ENCODE measurements at regions not wholly inside any gene's neighbourhood (a gene's known extent, or its start where the extent isn't known, plus 50 kb on each side); places are given as distances from the start of the nearest gene placed in this dataset.

DNA sequence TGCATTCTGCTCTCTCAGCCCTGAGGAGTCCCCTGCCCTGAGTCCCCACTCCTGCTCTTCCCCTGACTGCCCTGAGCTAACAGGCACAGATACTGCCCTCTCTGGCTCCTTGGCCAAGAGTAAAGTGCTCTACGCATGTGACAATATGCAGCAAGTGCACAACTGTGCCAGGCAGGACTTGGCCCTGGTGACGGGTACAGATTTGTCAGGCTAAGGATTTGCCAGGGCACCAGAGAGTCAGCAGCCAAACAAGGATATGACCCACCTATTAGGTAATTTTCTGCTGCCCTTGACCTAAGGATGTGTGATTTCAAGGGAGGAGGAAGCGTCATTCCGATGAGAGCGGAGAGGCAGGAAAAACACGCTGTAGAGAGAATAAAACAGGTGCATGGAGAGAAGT is 339.0 kb downstream of the PTPRU start:
- Mint-ChIP-seq H3K27ac (no peak overlapping the region), H3K9me3 (no peaks in the 10 kb centered on the region)

DNA sequence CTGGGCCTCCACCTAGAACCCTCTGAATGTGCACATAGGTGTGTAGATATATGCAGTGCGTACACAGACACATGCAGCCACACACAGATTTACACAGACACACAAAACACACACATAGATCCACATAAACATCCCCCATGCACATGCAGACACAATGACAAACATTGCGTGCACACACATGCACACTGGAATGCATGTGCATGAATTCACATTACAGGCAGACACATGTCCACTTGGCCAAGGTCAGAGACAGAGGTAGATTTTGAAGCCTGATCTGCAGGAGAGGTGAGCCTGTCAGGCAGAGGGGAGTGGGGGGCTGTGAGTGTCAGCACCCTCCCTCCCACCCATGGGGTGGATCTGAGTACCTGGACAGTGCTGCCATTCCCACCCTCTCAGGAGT is 338.5 kb downstream of the PTPRU start:
- TF ChIP-seq, protein P1, sequence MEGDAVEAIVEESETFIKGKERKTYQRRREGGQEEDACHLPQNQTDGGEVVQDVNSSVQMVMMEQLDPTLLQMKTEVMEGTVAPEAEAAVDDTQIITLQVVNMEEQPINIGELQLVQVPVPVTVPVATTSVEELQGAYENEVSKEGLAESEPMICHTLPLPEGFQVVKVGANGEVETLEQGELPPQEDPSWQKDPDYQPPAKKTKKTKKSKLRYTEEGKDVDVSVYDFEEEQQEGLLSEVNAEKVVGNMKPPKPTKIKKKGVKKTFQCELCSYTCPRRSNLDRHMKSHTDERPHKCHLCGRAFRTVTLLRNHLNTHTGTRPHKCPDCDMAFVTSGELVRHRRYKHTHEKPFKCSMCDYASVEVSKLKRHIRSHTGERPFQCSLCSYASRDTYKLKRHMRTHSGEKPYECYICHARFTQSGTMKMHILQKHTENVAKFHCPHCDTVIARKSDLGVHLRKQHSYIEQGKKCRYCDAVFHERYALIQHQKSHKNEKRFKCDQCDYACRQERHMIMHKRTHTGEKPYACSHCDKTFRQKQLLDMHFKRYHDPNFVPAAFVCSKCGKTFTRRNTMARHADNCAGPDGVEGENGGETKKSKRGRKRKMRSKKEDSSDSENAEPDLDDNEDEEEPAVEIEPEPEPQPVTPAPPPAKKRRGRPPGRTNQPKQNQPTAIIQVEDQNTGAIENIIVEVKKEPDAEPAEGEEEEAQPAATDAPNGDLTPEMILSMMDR (conservative IDR thresholded peaks at IDR 0.05), result no peak
- H3K36me3 ChIP-seq (ENCODE audit: control insufficient read depth, insufficient read depth, low read length), result no peaks in the 10 kb centered on the region
- 97% methylated on average over 2 of the region's 2 CpGs; no CpG with 5 or more reads in 1 of the 2 experiments for WGBS, 2 experiments (ENCODE audit: insufficient coverage in 1 of 2, insufficient read length in 1 of 2)
- H3K36me3 Mint-ChIP-seq (ENCODE audit: low read depth), result no peaks in the 10 kb centered on the region
- no peak for DNase-seq
- H3K4me3 Mint-ChIP-seq, result no peak overlapping the region
- H3K27me3 ChIP-seq (ENCODE audit: control insufficient read depth, insufficient read depth, low read length, poor library complexity, severe bottlenecking), result peaks cover 13% of the 10 kb centered on the region
- peaks cover 7% of the 10 kb centered on the region for H3K4me1 ChIP-seq (ENCODE audit: control insufficient read depth, insufficient read depth, low read length)
- peaks cover 22% of the 10 kb centered on the region for H3K4me1 Mint-ChIP-seq
- peaks cover 18% of the 10 kb centered on the region for H3K27me3 Mint-ChIP-seq (ENCODE audit: insufficient read depth)
- H3K9ac ChIP-seq (ENCODE audit: extremely low read depth, low read length, poor library complexity, severe bottlenecking), result no peak overlapping the region
- H3K27ac ChIP-seq (ENCODE audit: low read depth, low read length), result no peak overlapping the region
- no peak overlapping the region for H3K4me3 ChIP-seq (ENCODE audit: low read length)
- H3K9me3 Mint-ChIP-seq, result no peaks in the 10 kb centered on the region
- no peak overlapping the region for H3K27ac Mint-ChIP-seq
- no peaks in the 10 kb centered on the region for H3K9me3 ChIP-seq (ENCODE audit: control insufficient read depth, low read length)

More for the DNA sequence above, 339.0 kb downstream of the PTPRU start:
- Mint-ChIP-seq H3K4me3 (no peak overlapping the region), H3K36me3 (ENCODE audit: low read depth) (no peaks in the 10 kb centered on the region), H3K27me3 (ENCODE audit: insufficient read depth) (peaks cover 21% of the 10 kb centered on the region), H3K4me1 (peaks cover 22% of the 10 kb centered on the region)
- H3K27ac ChIP-seq (ENCODE audit: low read depth, low read length), result no peak overlapping the region
- WGBS, 2 experiments (ENCODE audit: insufficient coverage in 1 of 2, insufficient read length in 1 of 2), result 67 to 76% methylated on average over 3 to 6 of the region's 6 CpGs
- DNase-seq, result no peak
- peaks cover 7% of the 10 kb centered on the region for H3K4me1 ChIP-seq (ENCODE audit: control insufficient read depth, insufficient read depth, low read length)
- peaks cover 17% of the 10 kb centered on the region for H3K27me3 ChIP-seq (ENCODE audit: control insufficient read depth, insufficient read depth, low read length, poor library complexity, severe bottlenecking)
- TF ChIP-seq, protein P1 (conservative IDR thresholded peaks at IDR 0.05), result no peak
- no peak overlapping the region for H3K9ac ChIP-seq (ENCODE audit: extremely low read depth, low read length, poor library complexity, severe bottlenecking)
- H3K9me3 ChIP-seq (ENCODE audit: control insufficient read depth, low read length), result no peaks in the 10 kb centered on the region
- H3K4me3 ChIP-seq (ENCODE audit: low read length), result no peak overlapping the region
- H3K36me3 ChIP-seq (ENCODE audit: control insufficient read depth, insufficient read depth, low read length), result no peaks in the 10 kb centered on the region

DNA sequence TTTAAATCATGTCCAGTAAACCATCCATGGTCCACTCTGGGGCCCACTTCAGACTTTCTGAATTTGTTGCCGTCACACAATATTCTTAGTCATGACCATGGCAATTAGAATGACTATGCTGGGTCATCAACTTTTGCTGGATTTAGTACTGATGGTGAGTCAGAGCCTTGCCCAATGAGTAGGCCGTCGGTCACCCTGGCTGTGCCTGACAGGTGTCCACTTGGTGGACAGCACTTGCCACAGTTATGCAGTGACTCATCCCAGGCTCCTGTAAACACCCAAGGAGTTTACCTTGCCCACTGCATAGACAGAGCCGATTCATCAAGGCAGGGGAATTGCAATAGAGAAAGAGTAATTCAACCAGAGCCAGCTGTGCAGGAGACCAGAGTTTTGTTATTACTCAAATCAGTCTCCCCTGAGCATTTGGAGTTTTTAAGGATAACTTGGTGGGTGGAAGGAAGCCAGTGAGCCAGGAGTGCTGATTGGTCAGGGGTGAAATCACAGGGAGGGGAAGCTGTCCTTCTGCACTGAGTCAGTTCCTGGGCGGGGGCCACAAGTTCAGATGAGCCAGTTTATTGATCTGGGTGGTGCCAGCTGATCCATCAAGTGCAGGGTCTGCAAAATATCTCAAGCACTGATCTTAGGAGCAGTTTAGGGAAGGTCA is 333.8 kb downstream of the PTPRU start:
- H3K9ac ChIP-seq (ENCODE audit: extremely low read depth, low read length, poor library complexity, severe bottlenecking), result no peak overlapping the region
- H3K27ac ChIP-seq (ENCODE audit: low read depth, low read length), result no peak overlapping the region
- H3K4me1 Mint-ChIP-seq, result no peaks in the 10 kb centered on the region
- 87 to 90% methylated on average over 5 of the region's 5 CpGs for WGBS, 2 experiments (ENCODE audit: insufficient coverage in 1 of 2, insufficient read length in 1 of 2)
- H3K27me3 ChIP-seq (ENCODE audit: control insufficient read depth, insufficient read depth, low read length, poor library complexity, severe bottlenecking), result no peaks in the 10 kb centered on the region
- TF ChIP-seq, protein P1 (conservative IDR thresholded peaks at IDR 0.05), result no peak
- H3K36me3 Mint-ChIP-seq (ENCODE audit: low read depth), result no peaks in the 10 kb centered on the region
- H3K36me3 ChIP-seq (ENCODE audit: control insufficient read depth, insufficient read depth, low read length), result no peaks in the 10 kb centered on the region
- H3K9me3 Mint-ChIP-seq, result peaks cover 23% of the 10 kb centered on the region
- H3K4me1 ChIP-seq (ENCODE audit: control insufficient read depth, insufficient read depth, low read length), result no peaks in the 10 kb centered on the region
- H3K4me3 Mint-ChIP-seq, result no peak overlapping the region
- H3K27ac Mint-ChIP-seq, result no peak overlapping the region
- peaks cover 20% of the 10 kb centered on the region for H3K9me3 ChIP-seq (ENCODE audit: control insufficient read depth, low read length)
- no peak for DNase-seq
- H3K27me3 Mint-ChIP-seq (ENCODE audit: insufficient read depth), result peaks cover 23% of the 10 kb centered on the region
- H3K4me3 ChIP-seq (ENCODE audit: low read length), result no peak overlapping the region

All from endodermal cell (in vitro differentiated cells).